ENCODE measurements at regions not wholly inside any gene's neighbourhood (a gene's known extent, or its start where the extent isn't known, plus 50 kb on each side); places are given as distances from the start of the nearest gene placed in this dataset.
"Not testable (repeated sequence)": the region's sequence is repeated elsewhere in the genome, so short reads cannot be mapped to it uniquely, and the experiment has no call there.

- DNase-seq (ENCODE audit: low spot score), result no peak
These were observed 722.6 kb downstream of the GATA3 start for GRCh38 chr10:8776926-8777622.

GRCh38 chr10:8778713-8779112 lies 724.2 kb downstream of the GATA3 start:
- DNase-seq (ENCODE audit: low spot score), result no peak

GRCh38 chr10:8787649-8788048 lies 733.2 kb downstream of the GATA3 start:
- DNase-seq (ENCODE audit: low spot score), result no peak

GRCh38 chr10:8790390-8790789 lies 735.9 kb downstream of the GATA3 start:
- DNase-seq (ENCODE audit: low spot score), result no peak

- DNase-seq (ENCODE audit: low spot score), result no peak
These were observed 740.4 kb downstream of the GATA3 start for GRCh38 chr10:8794860-8795259.

- no peak for DNase-seq (ENCODE audit: low spot score)
These were observed 745.9 kb downstream of the GATA3 start for GRCh38 chr10:8800426-8800825.

GRCh38 chr10:8803992-8804391 lies 749.5 kb downstream of the GATA3 start:
- no peak for DNase-seq (ENCODE audit: low spot score)

- DNase-seq (ENCODE audit: low spot score), result no peak
These were observed 756.2 kb downstream of the GATA3 start for GRCh38 chr10:8810677-8811076.

- DNase-seq (ENCODE audit: low spot score), result no peak
These were observed 756.7 kb downstream of the GATA3 start for GRCh38 chr10:8811201-8811600.

- DNase-seq (ENCODE audit: low spot score), result no peak
These were observed 761.5 kb downstream of the GATA3 start for GRCh38 chr10:8815969-8816368.

- DNase-seq (ENCODE audit: low spot score), result no peak
These were observed 762.8 kb downstream of the GATA3 start for GRCh38 chr10:8817299-8817698.

- DNase-seq (ENCODE audit: low spot score), result no peak
These were observed 771.1 kb downstream of the GATA3 start for GRCh38 chr10:8825611-8826010.

- DNase-seq (ENCODE audit: low spot score), result no peak
These were observed 775.1 kb downstream of the GATA3 start for GRCh38 chr10:8829592-8829991.

- DNase-seq (ENCODE audit: low spot score), result no peak
These were observed 775.6 kb downstream of the GATA3 start for GRCh38 chr10:8830048-8830447.

- no peak for DNase-seq (ENCODE audit: low spot score)
These were observed 776.4 kb downstream of the GATA3 start for GRCh38 chr10:8830876-8831275.

GRCh38 chr10:8835453-8836167 lies 781.1 kb downstream of the GATA3 start:
- DNase-seq (ENCODE audit: low spot score), result no peak

GRCh38 chr10:8840356-8840755 lies 785.9 kb downstream of the GATA3 start:
- DNase-seq (ENCODE audit: low spot score), result no peak

GRCh38 chr10:8844141-8844540 lies 789.7 kb downstream of the GATA3 start:
- DNase-seq (ENCODE audit: low spot score), result no peak

- DNase-seq (ENCODE audit: low spot score), result no peak
These were observed 798.1 kb downstream of the GATA3 start for GRCh38 chr10:8852546-8852945.

GRCh38 chr10:8853048-8853447 lies 798.6 kb downstream of the GATA3 start:
- DNase-seq (ENCODE audit: low spot score), result no peak

GRCh38 chr10:8868924-8869323 lies 814.4 kb downstream of the GATA3 start:
- not testable (repeated sequence) for DNase-seq (ENCODE audit: low spot score)

- DNase-seq (ENCODE audit: low spot score), result peak; percentile 1
These were observed 818.8 kb downstream of the GATA3 start for GRCh38 chr10:8873310-8873709.

GRCh38 chr10:8874268-8874667 lies 819.8 kb downstream of the GATA3 start:
- DNase-seq (ENCODE audit: low spot score), result no peak

GRCh38 chr10:8874972-8875371 lies 820.5 kb downstream of the GATA3 start:
- no peak for DNase-seq (ENCODE audit: low spot score)
